Nephron progenitor cell (in vitro differentiated cells): ENCODE measurements at regions not wholly inside any gene's neighbourhood (a gene's known extent, or its start where the extent isn't known, plus 50 kb on each side); places are given as distances from the start of the nearest gene placed in this dataset.
"Not testable (repeated sequence)": the region's sequence is repeated elsewhere in the genome, so short reads cannot be mapped to it uniquely, and the experiment has no call there.

Experiments used
- DNase-seq: peaks from one replicate; pipeline ENCODE4 v3.0.0; 2021
- H3K27ac Mint-ChIP-seq: 2 replicates; pipeline ENCODE4 v1.8.0; 2021; ENCODE audit warnings: mild to moderate bottlenecking, moderate library complexity, mixed read lengths
- H3K27me3 Mint-ChIP-seq: 2 replicates; pipeline ENCODE4 v1.8.0; 2021; ENCODE audit warnings: mild to moderate bottlenecking, low read depth, mixed read lengths; ENCODE audit not compliant: poor library complexity
- H3K36me3 Mint-ChIP-seq: 2 replicates; pipeline ENCODE4 v1.8.0; 2021; ENCODE audit warnings: low read depth, mixed read lengths
- H3K4me1 Mint-ChIP-seq: 2 replicates; pipeline ENCODE4 v1.8.0; 2021; ENCODE audit warnings: mixed read lengths
- H3K4me3 Mint-ChIP-seq: 2 replicates; pipeline ENCODE4 v1.8.0; 2021; ENCODE audit warnings: mild to moderate bottlenecking, moderate library complexity, mixed read lengths
- H3K9me3 Mint-ChIP-seq: 2 replicates; pipeline ENCODE4 v1.8.0; 2021; ENCODE audit warnings: mild to moderate bottlenecking, moderate library complexity, mixed read lengths
- TF ChIP-seq, protein P1 (sequence below): fragments of 200-600 bp; sonication (generic); IDR thresholded peaks from 2 replicates; pipeline ENCODE4 v1.5.0; 2021; ENCODE audit warnings: antibody characterized with exemption

DNA sequence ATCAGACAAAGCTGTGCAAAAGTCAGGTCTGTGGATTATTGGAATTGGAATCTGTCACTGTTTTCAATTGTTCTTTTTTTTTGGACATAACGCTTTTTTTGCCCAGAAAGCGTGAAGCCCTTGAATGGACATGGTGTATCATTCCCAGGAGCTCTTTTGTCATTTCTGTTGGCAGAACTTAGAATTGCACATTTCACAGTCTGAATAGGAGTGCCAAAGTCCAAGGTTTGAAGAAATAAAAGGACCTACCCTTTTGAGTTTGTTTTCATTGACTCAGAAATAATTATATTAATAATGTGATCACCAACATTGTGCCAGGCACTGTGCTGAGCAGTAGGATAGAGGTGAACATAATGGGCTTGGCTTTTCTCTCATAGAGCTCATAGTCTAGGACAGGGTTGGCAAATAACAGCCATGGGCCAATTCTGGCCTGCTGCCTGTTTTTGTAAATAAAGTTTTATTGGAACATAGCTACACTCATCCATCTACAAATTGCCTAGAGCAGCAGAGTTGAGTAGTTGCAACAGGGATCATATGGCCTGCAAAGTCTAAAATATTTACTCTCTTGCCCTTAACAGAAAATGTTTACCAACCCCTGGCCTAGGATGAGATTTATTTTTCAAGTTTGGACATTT, 62.6 kb upstream of the ATXN1 start:
- H3K36me3 Mint-ChIP-seq: no peaks in the 10 kb centered on the region
- no peak for DNase-seq
- TF ChIP-seq, protein P1, sequence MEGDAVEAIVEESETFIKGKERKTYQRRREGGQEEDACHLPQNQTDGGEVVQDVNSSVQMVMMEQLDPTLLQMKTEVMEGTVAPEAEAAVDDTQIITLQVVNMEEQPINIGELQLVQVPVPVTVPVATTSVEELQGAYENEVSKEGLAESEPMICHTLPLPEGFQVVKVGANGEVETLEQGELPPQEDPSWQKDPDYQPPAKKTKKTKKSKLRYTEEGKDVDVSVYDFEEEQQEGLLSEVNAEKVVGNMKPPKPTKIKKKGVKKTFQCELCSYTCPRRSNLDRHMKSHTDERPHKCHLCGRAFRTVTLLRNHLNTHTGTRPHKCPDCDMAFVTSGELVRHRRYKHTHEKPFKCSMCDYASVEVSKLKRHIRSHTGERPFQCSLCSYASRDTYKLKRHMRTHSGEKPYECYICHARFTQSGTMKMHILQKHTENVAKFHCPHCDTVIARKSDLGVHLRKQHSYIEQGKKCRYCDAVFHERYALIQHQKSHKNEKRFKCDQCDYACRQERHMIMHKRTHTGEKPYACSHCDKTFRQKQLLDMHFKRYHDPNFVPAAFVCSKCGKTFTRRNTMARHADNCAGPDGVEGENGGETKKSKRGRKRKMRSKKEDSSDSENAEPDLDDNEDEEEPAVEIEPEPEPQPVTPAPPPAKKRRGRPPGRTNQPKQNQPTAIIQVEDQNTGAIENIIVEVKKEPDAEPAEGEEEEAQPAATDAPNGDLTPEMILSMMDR: no peak
- H3K4me1 Mint-ChIP-seq: no peaks in the 10 kb centered on the region
- H3K27ac Mint-ChIP-seq: no peak overlapping the region
- H3K9me3 Mint-ChIP-seq: no peaks in the 10 kb centered on the region
- peaks cover 17% of the 10 kb centered on the region for H3K27me3 Mint-ChIP-seq
- H3K4me3 Mint-ChIP-seq: no peak overlapping the region

DNA sequence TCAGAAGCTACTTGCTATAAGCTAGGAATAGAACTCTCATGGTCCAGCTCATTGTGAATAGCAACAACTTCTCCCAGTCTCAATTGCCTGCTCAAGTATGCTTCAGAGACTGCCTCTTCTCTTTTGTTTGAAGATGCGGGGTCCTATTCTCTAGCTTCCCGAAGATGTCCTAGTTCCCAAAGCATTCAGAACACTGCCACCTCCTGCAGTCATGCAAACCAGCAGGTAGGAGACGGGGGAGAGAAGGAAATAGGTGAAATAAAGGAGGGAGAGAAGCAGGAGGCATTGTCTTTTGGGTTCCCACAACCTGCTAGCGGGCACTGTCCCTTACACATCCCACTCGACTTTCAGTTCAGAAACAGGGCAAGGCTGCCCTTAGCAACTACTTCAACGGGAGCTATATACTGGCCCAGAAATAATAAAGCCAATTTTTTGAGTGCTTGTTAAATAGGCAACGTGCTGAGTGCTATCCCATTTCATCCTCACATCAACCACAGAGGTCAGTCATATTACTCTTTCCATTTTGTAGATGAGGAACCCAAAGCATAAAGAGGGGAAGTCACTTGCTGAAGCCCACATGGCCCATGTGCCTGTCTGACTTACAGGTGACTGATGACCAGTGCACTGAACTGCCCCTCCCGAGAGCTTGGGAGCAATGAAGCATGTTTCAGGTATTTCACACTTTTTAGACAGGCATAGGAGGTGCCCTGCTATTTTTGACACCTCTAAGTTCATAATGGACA, 61.9 kb upstream of the ATXN1 start:
- no peaks in the 10 kb centered on the region for H3K36me3 Mint-ChIP-seq
- H3K9me3 Mint-ChIP-seq: no peaks in the 10 kb centered on the region
- TF ChIP-seq, protein P1: no peak
- H3K4me3 Mint-ChIP-seq: no peak overlapping the region
- no peak for DNase-seq
- H3K27ac Mint-ChIP-seq: no peak overlapping the region
- H3K27me3 Mint-ChIP-seq: peaks cover 17% of the 10 kb centered on the region
- H3K4me1 Mint-ChIP-seq: no peaks in the 10 kb centered on the region

DNA sequence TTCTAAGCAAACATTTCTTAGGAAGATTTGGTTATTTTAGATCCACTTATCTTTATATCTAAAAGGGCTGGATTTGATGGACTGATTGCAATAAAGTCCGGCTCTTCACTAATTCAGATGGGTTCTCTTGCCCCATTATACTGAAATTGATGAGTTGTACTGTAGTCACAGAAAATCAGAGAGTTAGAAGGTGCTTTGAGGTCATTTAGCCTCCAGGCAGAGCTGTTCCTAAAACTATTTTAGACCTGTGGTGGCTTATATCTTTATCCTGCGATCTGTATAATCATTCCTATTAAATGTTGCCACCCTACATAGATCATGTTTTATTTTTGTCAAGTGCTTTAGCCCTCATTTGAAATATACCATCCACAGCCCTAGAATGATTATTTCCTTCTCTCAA, 61.3 kb upstream of the ATXN1 start:
- Mint-ChIP-seq H3K9me3 (no peaks in the 10 kb centered on the region), H3K27ac (no peak overlapping the region), H3K4me3 (no peak overlapping the region), H3K4me1 (no peaks in the 10 kb centered on the region), H3K27me3 (peaks cover 20% of the 10 kb centered on the region), H3K36me3 (no peaks in the 10 kb centered on the region)
- TF ChIP-seq, protein P1: no peak
- DNase-seq: no peak

DNA sequence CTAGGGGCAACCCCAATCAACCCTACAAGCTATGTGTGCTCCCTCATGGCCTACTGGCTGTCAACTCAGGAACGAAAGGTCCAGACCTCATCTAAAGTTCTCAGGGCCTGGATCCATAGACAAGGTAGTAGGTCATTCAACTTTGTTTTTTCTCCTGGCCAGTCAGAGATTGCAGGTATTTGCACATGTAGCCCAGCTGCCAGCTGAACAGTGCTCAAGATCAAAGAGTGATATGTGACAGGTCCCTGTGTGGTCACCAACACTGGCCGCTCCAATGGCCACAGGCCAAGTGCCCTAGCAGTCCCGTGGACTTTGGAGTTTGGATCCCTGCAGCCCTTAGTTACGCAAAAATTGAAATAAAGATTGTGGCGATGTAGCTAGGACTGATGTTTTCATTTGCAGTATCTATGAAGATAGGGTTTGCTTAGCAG, 60.6 kb upstream of the ATXN1 start:
- H3K27ac Mint-ChIP-seq: no peak overlapping the region
- H3K4me3 Mint-ChIP-seq: no peak overlapping the region
- no peaks in the 10 kb centered on the region for H3K4me1 Mint-ChIP-seq
- H3K36me3 Mint-ChIP-seq: no peaks in the 10 kb centered on the region
- peaks cover 21% of the 10 kb centered on the region for H3K27me3 Mint-ChIP-seq
- no peak for DNase-seq
- H3K9me3 Mint-ChIP-seq: no peaks in the 10 kb centered on the region
- TF ChIP-seq, protein P1: no peak

DNA sequence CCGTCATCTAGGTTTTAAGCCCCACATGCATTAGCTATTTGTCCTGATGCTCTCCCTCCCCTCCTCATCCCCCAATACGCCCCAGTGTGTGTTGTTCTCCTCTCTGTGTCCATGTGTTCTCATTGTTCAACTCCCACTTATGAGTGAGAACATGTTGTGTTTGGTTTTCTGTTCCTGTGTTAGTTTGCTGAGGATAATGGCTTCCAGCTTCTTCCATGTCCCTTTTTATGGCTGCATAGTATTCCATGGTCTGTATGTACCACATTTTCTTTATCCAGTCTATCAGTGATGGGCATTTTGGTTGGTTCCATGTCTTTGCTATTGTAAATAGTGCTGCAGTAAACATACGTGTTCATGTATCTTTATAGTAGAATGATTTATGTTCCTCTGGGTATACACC, 59.0 kb upstream of the ATXN1 start:
- not testable (repeated sequence) for H3K27ac Mint-ChIP-seq, H3K9me3 Mint-ChIP-seq, H3K4me1 Mint-ChIP-seq, H3K36me3 Mint-ChIP-seq, H3K4me3 Mint-ChIP-seq, DNase-seq
- peaks cover 11% of the 10 kb centered on the region for H3K27me3 Mint-ChIP-seq

DNA sequence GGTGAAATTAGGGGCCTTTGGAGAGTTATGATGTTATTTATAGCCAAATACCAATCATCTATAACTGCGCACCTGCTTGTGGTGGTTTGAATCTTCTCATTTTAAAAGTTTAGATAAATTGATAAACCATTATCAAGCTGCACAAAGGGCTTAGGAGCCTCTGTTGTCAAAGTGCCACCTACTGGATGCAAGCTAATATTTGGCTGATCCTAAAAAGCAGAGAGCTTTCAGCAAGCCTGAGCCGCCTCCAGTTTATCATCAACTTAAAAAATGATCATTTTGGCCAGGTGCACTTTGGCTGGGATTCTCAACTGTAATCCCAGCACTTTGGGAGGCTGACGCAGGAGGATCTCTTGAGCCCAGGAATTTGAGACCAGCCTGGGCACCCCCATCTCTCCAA, 58.5 kb upstream of the ATXN1 start:
- no peak for DNase-seq
- no peaks in the 10 kb centered on the region for H3K4me1 Mint-ChIP-seq
- no peaks in the 10 kb centered on the region for H3K36me3 Mint-ChIP-seq
- H3K4me3 Mint-ChIP-seq: no peak overlapping the region
- no peak overlapping the region for H3K27ac Mint-ChIP-seq
- TF ChIP-seq, protein P1: no peak
- no peaks in the 10 kb centered on the region for H3K9me3 Mint-ChIP-seq
- peaks cover 11% of the 10 kb centered on the region for H3K27me3 Mint-ChIP-seq
